ENCODE measurements at regions not wholly inside any gene's neighbourhood (a gene's known extent, or its start where the extent isn't known, plus 50 kb on each side); places are given as distances from the start of the nearest gene placed in this dataset.

DNA sequence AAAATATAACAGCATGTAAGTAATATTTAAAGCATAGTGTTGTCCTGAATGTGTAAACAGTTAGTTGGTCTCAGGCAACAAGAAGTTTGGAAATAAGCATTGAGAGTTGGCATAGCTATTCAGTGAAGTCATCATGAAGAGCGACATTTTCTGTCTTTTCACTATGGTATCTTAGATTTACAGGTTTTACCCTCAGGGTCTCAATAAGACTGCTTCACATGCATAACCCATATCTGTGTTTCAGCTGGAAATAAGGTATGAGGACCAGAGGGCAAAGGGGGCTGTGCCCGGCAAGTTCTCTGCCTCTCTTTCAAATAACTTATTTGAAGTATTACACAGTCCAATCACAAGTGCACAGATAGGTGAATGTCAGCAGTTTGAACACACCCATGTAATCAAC, 290.2 kb upstream of the CNTN3 start:
- TF ChIP-seq EZH2 (IDR thresholded peaks at IDR 0.05; ENCODE audit: low read depth, low read length, severe bottlenecking), result no peak
- TF ChIP-seq EP300 (IDR thresholded peaks at IDR 0.05; ENCODE audit: borderline replicate concordance in 1 of 2, low read depth in 2 of 2, low read length in 2 of 2), result no peak
- TF ChIP-seq RAD21 (IDR thresholded peaks at IDR 0.05 in 1 of 2, conservative IDR thresholded peaks at IDR 0.05 in 1 of 2; ENCODE audit: low read depth in 2 of 2, low read length in 2 of 2), result no peak
- TF ChIP-seq, protein P1, sequence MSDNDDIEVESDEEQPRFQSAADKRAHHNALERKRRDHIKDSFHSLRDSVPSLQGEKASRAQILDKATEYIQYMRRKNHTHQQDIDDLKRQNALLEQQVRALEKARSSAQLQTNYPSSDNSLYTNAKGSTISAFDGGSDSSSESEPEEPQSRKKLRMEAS (IDR thresholded peaks at IDR 0.05), result no peak
